HepG2 (cell line): ENCODE measurements at regions not wholly inside any gene's neighbourhood (a gene's known extent, or its start where the extent isn't known, plus 50 kb on each side); places are given as distances from the start of the nearest gene placed in this dataset.

Source experiments
- ATAC-seq: fragments of 200-7000 bp; cut with Tn5 transposase; 3 replicates; pipeline ENCODE4 v1.9.1; 2020; ENCODE audit warnings: mild to moderate bottlenecking, moderate library complexity
- BruUV-seq: library from RNA; stranded (reverse); fragments of 400-500 nt; replicated peaks from 2 replicates; lab custom pipeline; 2021; lab: Mats Ljungman, UMichigan
- CTCF ChIA-PET: fragments of 300-600 bp; formaldehyde crosslinking; extraction: SDS; loops from one replicate; lab custom pipeline; 2021; ENCODE audit warnings: low total read pairs, inconsistent platforms, low intra/inter-chr PET ratio; lab: Yijun Ruan, JAX
- POLR2A ChIA-PET: fragments of 350-600 bp; sonication (Branson Sonifier 250); formaldehyde crosslinking; loops from one replicate; lab custom pipeline; 2020; ENCODE audit warnings: antibody characterized with exemption, inconsistent platforms; lab: Yijun Ruan, JAX
- DNase-seq: peaks from one replicate; pipeline ENCODE4 v3.0.0-alpha.2; 2015; ENCODE audit warnings: low spot score
- FAIRE-seq: peaks from 3 replicates; lab custom pipeline; 2011; peaks lifted over from hg19 to GRCh38; lab: Jason Lieb, UNC
- H2AFZ ChIP-seq: one replicate; pipeline ENCODE4 v1.6.1; 2011; ENCODE audit warnings: low read length, inconsistent platforms
- H3K27ac ChIP-seq: fragments of 300-600 bp; 3 replicates; pipeline ENCODE4 v1.8.0; 2011; ENCODE audit warnings: mixed run types, mild to moderate bottlenecking, mixed read lengths, low read length, inconsistent platforms; ENCODE audit not compliant: insufficient read depth; ENCODE audit errors: extremely low read length
- H3K27me3 ChIP-seq, 2 experiments: fragments of 200-600 bp in 1 of 2; 2 replicates in 1 of 2; 3 replicates in 1 of 2; pipeline versions ENCODE4 v1.6.0 to v1.8.0; 2011; ENCODE audit warnings: low read length in 2 of 2, mild to moderate bottlenecking in 2 of 2, moderate library complexity in 2 of 2, inconsistent platforms in 1 of 2; ENCODE audit not compliant: insufficient read depth in 2 of 2, control insufficient read depth in 1 of 2
- H3K36me3 ChIP-seq, 2 experiments: fragments of 200-600 bp in 1 of 2; replicated peaks in 1 of 2; 2 replicates in 1 of 2; 3 replicates in 1 of 2; pipeline versions ENCODE4 v1.5.1 to v1.8.0; 2011; ENCODE audit warnings: low read length in 2 of 2, inconsistent platforms in 1 of 2; ENCODE audit not compliant: insufficient read depth in 2 of 2, control insufficient read depth in 1 of 2
- H3K4me1 ChIP-seq: 2 replicates; pipeline ENCODE4 v1.5.1; 2012; ENCODE audit warnings: low read length, inconsistent platforms; ENCODE audit not compliant: insufficient read depth
- H3K4me2 ChIP-seq: 2 replicates; pipeline ENCODE4 v1.6.0; 2011; ENCODE audit warnings: low read depth, low read length, inconsistent platforms
- H3K4me3 ChIP-seq, 3 experiments: fragments of 200-600 bp in 1 of 3; sonication (generic), shearing (Covaris generic) in 1 of 3; replicated peaks in 1 of 3; 2 replicates each; pipeline ENCODE4 v1.5.1; 2011 to 2016; ENCODE audit warnings: low read length in 3 of 3, inconsistent platforms in 2 of 3, low read depth in 2 of 3, mild to moderate bottlenecking in 2 of 3, control low read depth in 1 of 3, mixed read lengths in 1 of 3; ENCODE audit not compliant: insufficient read depth in 1 of 3
- H3K79me2 ChIP-seq: one replicate; pipeline ENCODE4 v1.6.1; 2011; ENCODE audit warnings: low read length, inconsistent platforms; ENCODE audit not compliant: insufficient read depth
- H3K9ac ChIP-seq: 2 replicates; pipeline ENCODE4 v1.6.0; 2011; ENCODE audit warnings: mild to moderate bottlenecking, low read depth, low read length, inconsistent platforms; ENCODE audit not compliant: insufficient read depth
- H3K9me3 ChIP-seq: 2 replicates; pipeline ENCODE4 v1.5.1; 2012; ENCODE audit warnings: mild to moderate bottlenecking, low read length
- H4K20me1 ChIP-seq: 2 replicates; pipeline ENCODE4 v1.6.0; 2011; ENCODE audit warnings: inconsistent platforms, mild to moderate bottlenecking, low read length, moderate library complexity; ENCODE audit not compliant: insufficient read depth
- SMAD9 ChIP-seq: sonication (generic); formaldehyde crosslinking; IDR thresholded peaks from 2 replicates; pipeline ENCODE4 v1.5.1; 2020; ENCODE audit warnings: mild to moderate bottlenecking, missing genetic modification reagents
- XBP1 ChIP-seq: sonication (generic); formaldehyde crosslinking; IDR thresholded peaks from 2 replicates; pipeline ENCODE4 v1.5.0; 2020; ENCODE audit warnings: missing genetic modification reagents
- WGBS: methylation state at CpG from one replicate; pipeline ENCODE4 v1.1.6; 2017; ENCODE audit warnings: low lambda C conversion rate; 5-methylcytosine and 5-hydroxymethylcytosine counted together
- in situ Hi-C: cut with HindIII; loops from 2 replicates; pipeline ENCODE4 v1.10.0; 2017; ENCODE audit warnings: low pct_unique_long_range_greater_than_20kb; ENCODE audit not compliant: extremely low pct_ligation_motif_present
- intact Hi-C: fragments of 100-400 bp; cut with micrococcal nuclease; formaldehyde crosslinking; loops from one replicate; pipeline ENCODE4 v1.10.0; 2022; ENCODE audit not compliant: unreplicated experiment
- TF ChIP-seq, protein P1 (sequence below): sonication (generic); formaldehyde crosslinking; IDR thresholded peaks from 2 replicates; pipeline ENCODE4 v1.5.1; 2020; ENCODE audit warnings: mild to moderate bottlenecking, missing genetic modification reagents, borderline replicate concordance
- TF ChIP-seq, protein P2 (sequence below): sonication (generic); formaldehyde crosslinking; IDR thresholded peaks from 2 replicates; pipeline ENCODE4 v1.5.1; 2020; ENCODE audit warnings: mild to moderate bottlenecking, missing genetic modification reagents
- TF ChIP-seq, protein P3 (sequence below): IDR thresholded peaks from 2 replicates; pipeline ENCODE4 v1.6.1; 2016; ENCODE audit warnings: low read depth

GRCh38 chr3:145936971-145937370, 224.0 kb downstream of the PLOD2 start:
- Histone ChIP-seq H3K9me3 (no peaks in the 10 kb centered on the region), H4K20me1 (0 out of 2 replicates have a peak, but pooled peaks cover 2% of the 10 kb centered on the region), H3K79me2 (no peaks in the 10 kb centered on the region), H3K36me3 (no peaks in the 10 kb centered on the region), H3K27ac (no peak overlapping the region)
- ChIA-PET CTCF (no interaction called here), POLR2A (no interaction called here)
- ATAC-seq (no peak), FAIRE-seq (no peak)
- no TSS peak for BruUV-seq
- TF ChIP-seq SMAD9, result no peak
- TF ChIP-seq, protein P1, sequence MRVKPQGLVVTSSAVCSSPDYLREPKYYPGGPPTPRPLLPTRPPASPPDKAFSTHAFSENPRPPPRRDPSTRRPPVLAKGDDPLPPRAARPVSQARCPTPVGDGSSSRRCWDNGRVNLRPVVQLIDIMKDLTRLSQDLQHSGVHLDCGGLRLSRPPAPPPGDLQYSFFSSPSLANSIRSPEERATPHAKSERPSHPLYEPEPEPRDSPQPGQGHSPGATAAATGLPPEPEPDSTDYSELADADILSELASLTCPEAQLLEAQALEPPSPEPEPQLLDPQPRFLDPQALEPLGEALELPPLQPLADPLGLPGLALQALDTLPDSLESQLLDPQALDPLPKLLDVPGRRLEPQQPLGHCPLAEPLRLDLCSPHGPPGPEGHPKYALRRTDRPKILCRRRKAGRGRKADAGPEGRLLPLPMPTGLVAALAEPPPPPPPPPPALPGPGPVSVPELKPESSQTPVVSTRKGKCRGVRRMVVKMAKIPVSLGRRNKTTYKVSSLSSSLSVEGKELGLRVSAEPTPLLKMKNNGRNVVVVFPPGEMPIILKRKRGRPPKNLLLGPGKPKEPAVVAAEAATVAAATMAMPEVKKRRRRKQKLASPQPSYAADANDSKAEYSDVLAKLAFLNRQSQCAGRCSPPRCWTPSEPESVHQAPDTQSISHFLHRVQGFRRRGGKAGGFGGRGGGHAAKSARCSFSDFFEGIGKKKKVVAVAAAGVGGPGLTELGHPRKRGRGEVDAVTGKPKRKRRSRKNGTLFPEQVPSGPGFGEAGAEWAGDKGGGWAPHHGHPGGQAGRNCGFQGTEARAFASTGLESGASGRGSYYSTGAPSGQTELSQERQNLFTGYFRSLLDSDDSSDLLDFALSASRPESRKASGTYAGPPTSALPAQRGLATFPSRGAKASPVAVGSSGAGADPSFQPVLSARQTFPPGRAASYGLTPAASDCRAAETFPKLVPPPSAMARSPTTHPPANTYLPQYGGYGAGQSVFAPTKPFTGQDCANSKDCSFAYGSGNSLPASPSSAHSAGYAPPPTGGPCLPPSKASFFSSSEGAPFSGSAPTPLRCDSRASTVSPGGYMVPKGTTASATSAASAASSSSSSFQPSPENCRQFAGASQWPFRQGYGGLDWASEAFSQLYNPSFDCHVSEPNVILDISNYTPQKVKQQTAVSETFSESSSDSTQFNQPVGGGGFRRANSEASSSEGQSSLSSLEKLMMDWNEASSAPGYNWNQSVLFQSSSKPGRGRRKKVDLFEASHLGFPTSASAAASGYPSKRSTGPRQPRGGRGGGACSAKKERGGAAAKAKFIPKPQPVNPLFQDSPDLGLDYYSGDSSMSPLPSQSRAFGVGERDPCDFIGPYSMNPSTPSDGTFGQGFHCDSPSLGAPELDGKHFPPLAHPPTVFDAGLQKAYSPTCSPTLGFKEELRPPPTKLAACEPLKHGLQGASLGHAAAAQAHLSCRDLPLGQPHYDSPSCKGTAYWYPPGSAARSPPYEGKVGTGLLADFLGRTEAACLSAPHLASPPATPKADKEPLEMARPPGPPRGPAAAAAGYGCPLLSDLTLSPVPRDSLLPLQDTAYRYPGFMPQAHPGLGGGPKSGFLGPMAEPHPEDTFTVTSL (CRISPR knock-in tag), result no peak
- TF ChIP-seq, all 625 proteins: peak for 0
- in situ Hi-C loops (no loop called here), intact Hi-C loops (no loop called here)
- Histone ChIP-seq H3K27me3 (no peaks in the 10 kb centered on the region), H3K9ac (no peak overlapping the region), H3K4me2 (no peak overlapping the region), H2AFZ (no peak overlapping the region), H3K4me3 (no peak overlapping the region), H3K4me1 (peaks cover 11% of the 10 kb centered on the region; the same call in 1 of the 2 replicates)
- 24% methylated on average over 6 of the region's 6 CpGs for WGBS
- no peak for DNase-seq

DNA sequence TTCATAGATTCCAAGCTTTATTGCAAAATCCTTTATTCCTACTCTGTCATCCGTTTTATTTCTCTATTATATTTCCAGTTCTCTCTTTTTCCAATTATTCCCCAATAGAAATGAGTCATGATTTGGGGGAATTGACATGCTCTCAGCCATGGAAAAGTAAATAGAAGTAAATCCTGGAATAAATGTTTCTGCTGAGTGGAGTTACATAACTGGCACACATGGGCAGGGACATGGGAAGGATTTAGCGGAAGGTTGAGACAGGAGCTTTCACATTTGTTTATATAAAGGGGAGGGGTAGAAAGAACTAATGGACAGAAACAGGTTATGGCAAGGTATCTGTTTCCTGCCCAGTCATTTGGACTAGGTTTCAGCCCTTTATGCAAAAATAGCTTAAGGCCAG, 221.6 kb downstream of the PLOD2 start:
- Histone ChIP-seq H4K20me1 (0 out of 2 replicates have a peak, but pooled peaks cover 2% of the 10 kb centered on the region), H3K27me3 (no peaks in the 10 kb centered on the region), H3K27ac (no peak overlapping the region), H3K4me3 (no peak overlapping the region), H3K79me2 (no peaks in the 10 kb centered on the region), H3K4me1 (peaks cover 6% of the 10 kb centered on the region; the same call in 1 of the 2 replicates), H3K36me3 (no peaks in the 10 kb centered on the region), H2AFZ (no peak overlapping the region), H3K9ac (no peak overlapping the region), H3K9me3 (no peaks in the 10 kb centered on the region), H3K4me2 (no peak overlapping the region)
- TF ChIP-seq, protein P2, sequence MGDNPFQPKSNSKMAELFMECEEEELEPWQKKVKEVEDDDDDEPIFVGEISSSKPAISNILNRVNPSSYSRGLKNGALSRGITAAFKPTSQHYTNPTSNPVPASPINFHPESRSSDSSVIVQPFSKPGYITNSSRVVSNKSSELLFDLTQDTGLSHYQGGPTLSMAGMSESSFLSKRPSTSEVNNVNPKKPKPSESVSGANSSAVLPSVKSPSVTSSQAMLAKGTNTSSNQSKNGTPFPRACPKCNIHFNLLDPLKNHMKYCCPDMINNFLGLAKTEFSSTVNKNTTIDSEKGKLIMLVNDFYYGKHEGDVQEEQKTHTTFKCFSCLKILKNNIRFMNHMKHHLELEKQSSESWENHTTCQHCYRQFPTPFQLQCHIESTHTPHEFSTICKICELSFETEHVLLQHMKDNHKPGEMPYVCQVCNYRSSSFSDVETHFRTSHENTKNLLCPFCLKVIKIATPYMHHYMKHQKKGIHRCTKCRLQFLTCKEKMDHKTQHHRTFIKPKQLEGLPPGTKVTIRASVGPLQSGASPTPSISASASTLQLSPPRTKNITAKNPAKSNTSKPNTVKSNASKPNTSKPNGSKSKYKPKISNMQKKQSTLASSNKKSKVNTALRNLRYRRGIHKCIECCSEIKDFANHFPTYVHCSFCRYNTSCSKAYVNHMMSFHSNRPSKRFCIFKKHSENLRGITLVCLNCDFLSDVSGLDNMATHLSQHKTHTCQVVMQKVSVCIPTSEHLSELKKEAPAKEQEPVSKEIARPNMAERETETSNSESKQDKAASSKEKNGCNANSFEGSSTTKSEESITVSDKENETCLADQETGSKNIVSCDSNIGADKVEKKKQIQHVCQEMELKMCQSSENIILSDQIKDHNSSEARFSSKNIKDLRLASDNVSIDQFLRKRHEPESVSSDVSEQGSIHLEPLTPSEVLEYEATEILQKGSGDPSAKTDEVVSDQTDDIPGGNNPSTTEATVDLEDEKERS (CRISPR knock-in tag), result no peak
- TF ChIP-seq XBP1 (CRISPR knock-in tag), result no peak
- TF ChIP-seq, protein P3, sequence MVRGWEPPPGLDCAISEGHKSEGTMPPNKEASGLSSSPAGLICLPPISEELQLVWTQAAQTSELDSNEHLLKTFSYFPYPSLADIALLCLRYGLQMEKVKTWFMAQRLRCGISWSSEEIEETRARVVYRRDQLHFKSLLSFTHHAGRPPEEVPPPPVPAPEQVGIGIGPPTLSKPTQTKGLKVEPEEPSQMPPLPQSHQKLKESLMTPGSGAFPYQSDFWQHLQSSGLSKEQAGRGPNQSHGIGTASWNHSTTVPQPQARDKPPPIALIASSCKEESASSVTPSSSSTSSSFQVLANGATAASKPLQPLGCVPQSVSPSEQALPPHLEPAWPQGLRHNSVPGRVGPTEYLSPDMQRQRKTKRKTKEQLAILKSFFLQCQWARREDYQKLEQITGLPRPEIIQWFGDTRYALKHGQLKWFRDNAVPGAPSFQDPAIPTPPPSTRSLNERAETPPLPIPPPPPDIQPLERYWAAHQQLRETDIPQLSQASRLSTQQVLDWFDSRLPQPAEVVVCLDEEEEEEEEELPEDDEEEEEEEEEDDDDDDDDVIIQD (CRISPR knock-in tag), result no peak
- peak; percentile 8 for DNase-seq
- ChIA-PET POLR2A (no interaction called here), CTCF (no interaction called here)
- in situ Hi-C loops, result no loop called here
- FAIRE-seq, result no peak
- no TSS peak for BruUV-seq
- WGBS, result 27% methylated on average over 2 of the region's 2 CpGs
- intact Hi-C loops, result no loop called here
- ATAC-seq, result no peak
